Heart left ventricle (tissue), 16 donors: ENCODE measurements at regions not wholly inside any gene's neighbourhood (a gene's known extent, or its start where the extent isn't known, plus 50 kb on each side); places are given as distances from the start of the nearest gene placed in this dataset.

Experiments
- ATAC-seq, 4 donors: fragments of 200-7000 bp; cut with Tn5 transposase; one replicate each; pipeline ENCODE4 v1.9.1; 2020 to 2022; ENCODE audit warnings: moderate library complexity in 4 of 4, mild to moderate bottlenecking in 3 of 4, moderate number of reproducible peaks in 1 of 4
- DNase-seq, 5 donors: peaks; one replicate each; pipeline ENCODE4 v3.0.0-alpha.2; 2020
- H3K27ac ChIP-seq, 12 donors: fragments of 200-600 bp; sonication (generic) in 4 of 12; one replicate each; pipeline versions ENCODE4 v1.5.0 to v1.8.0; 2016 to 2022; ENCODE audit warnings: mild to moderate bottlenecking in 2 of 12
- H3K27me3 ChIP-seq, 9 donors: fragments of 200-600 bp; sonication (generic) in 2 of 9; one replicate each; pipeline versions ENCODE4 v1.5.1 to v1.8.0; 2016 to 2022; ENCODE audit warnings: mild to moderate bottlenecking in 3 of 9
- H3K36me3 ChIP-seq, 9 donors: fragments of 200-600 bp; sonication (generic) in 2 of 9; one replicate each; pipeline versions ENCODE4 v1.5.0 to v1.8.0; 2018 to 2022; ENCODE audit warnings: mild to moderate bottlenecking in 2 of 9
- H3K4me1 ChIP-seq, 12 donors: fragments of 200-600 bp; sonication (generic) in 4 of 12; one replicate each; pipeline versions ENCODE4 v1.5.0 to v1.8.0; 2016 to 2022; ENCODE audit warnings: mild to moderate bottlenecking in 3 of 12
- H3K4me3 ChIP-seq, 12 donors: fragments of 200-600 bp; sonication (generic) in 4 of 12; one replicate each; pipeline versions ENCODE4 v1.5.0 to v1.8.0; 2017 to 2022; ENCODE audit warnings: mild to moderate bottlenecking in 9 of 12, moderate library complexity in 4 of 12
- H3K9me3 ChIP-seq, 12 donors: fragments of 200-600 bp; sonication (generic) in 4 of 12; one replicate each; pipeline versions ENCODE4 v1.5.0 to v1.8.0; 2016 to 2022; ENCODE audit warnings: mild to moderate bottlenecking in 1 of 12
- POLR2A ChIP-seq, 2 donors: fragments of 450-650 bp; IDR thresholded peaks; one replicate each; pipeline ENCODE4 v1.6.1; 2017; ENCODE audit warnings: antibody characterized with exemption in 2 of 2, mild to moderate bottlenecking in 2 of 2, moderate library complexity in 2 of 2
- WGBS, 4 donors: extraction: QIAGEN DNeasy Blood & Tissue Kit in 2 of 4; methylation state at CpG; one replicate each; pipeline versions ENCODE4 v1.1.5 to v1.1.7; 2013 to 2018; 5-methylcytosine and 5-hydroxymethylcytosine counted together
- intact Hi-C, 10 donors: fragments of 100-400 bp; cut with DNase I; formaldehyde crosslinking; loops; one replicate each; pipeline versions ENCODE4 v1.11.1 to v1.14.2; 2022
- TF ChIP-seq, protein P1 (sequence below), 12 donors: fragments of 200-600 bp; sonication (generic) in 4 of 12; IDR thresholded peaks; one replicate each; pipeline versions ENCODE4 v1.5.0 to v1.8.0; 2018 to 2022; ENCODE audit warnings: antibody characterized with exemption in 12 of 12, mild to moderate bottlenecking in 5 of 12
- donor health status: ischemic (EF 13 %, LVEDD 7.1; RV severe dilation, severe dysfunction).
- donor health status: healthy with polysubstance abuse.
- donor health status: DM: no; HTN: yes; CAD: no.
- donor health status: DM: no; HTN: no; CAD: no.
- donor health status: ischemic (EF 25% LVEDD 6.9; RV normal size, moderate dysfunction).
- donor health status: ischemic (EF 25% LVEDD 5.7; RV mildly dilated, moderate dysfunction).
- donor health status: healthy.
- donor health status: DM: yes; HTN: yes; CAD: no.
- donor health status: ischemic (EF 35%, LVEDD 5.7; RV mildly dilated, moderate dysfunction).
- donor health status: nonischemic (EF 11% LVEDD 7.7; RV severe dilation, severe dysfunction).
- donor health status: DM: yes; HTN: yes; CAD: no.
- donor health status: PGD.
- donor health status: ischemic (EF 29% LVEDD 5.4; RV normal size, mild dysfunction).
- donor health status: nonischemic (EF 23%, LVEDD 6.1; RV moderate dilation, normal function).

DNA sequence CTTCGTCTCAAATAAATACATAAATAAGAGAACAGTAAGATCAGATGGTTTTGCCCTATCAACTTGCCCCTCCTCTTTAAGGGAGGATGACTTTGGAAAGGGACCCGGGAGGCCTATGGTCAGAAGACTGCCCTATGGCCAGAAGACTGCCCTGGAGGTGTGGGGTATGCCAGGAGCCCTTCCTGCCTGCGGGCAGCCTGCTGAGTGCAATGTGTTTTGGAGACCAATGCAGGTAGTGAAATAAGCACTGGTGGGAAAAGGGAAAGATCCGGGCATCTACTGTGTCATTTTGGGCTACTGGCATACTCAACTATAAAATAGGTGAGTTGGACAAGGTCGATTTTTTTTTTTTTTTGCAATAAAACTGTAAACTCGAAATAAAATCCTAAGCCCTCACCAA is 129.8 kb upstream of the SLC34A2 start:
- Histone ChIP-seq H3K36me3 (no peaks in the 10 kb centered on the region), H3K4me1 (no peaks in the 10 kb centered on the region), H3K27me3 (peaks cover 0 to 3% (median 0%) of the 10 kb centered on the region in 9 donors), H3K4me3 (no peak overlapping the region), H3K9me3 (no peaks in the 10 kb centered on the region), H3K27ac (no peak overlapping the region)
- intact Hi-C loops = no loop called here
- ATAC-seq (no peak), DNase-seq (no peak)
- WGBS, 4 donors = 82 to 88% (median 84%) methylated on average over 6 of the region's 6 CpGs
- no peak for TF ChIP-seq POLR2A (IDR thresholded peaks at IDR 0.05)
- TF ChIP-seq, protein P1, sequence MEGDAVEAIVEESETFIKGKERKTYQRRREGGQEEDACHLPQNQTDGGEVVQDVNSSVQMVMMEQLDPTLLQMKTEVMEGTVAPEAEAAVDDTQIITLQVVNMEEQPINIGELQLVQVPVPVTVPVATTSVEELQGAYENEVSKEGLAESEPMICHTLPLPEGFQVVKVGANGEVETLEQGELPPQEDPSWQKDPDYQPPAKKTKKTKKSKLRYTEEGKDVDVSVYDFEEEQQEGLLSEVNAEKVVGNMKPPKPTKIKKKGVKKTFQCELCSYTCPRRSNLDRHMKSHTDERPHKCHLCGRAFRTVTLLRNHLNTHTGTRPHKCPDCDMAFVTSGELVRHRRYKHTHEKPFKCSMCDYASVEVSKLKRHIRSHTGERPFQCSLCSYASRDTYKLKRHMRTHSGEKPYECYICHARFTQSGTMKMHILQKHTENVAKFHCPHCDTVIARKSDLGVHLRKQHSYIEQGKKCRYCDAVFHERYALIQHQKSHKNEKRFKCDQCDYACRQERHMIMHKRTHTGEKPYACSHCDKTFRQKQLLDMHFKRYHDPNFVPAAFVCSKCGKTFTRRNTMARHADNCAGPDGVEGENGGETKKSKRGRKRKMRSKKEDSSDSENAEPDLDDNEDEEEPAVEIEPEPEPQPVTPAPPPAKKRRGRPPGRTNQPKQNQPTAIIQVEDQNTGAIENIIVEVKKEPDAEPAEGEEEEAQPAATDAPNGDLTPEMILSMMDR (IDR thresholded peaks at IDR 0.05) = no peak

DNA sequence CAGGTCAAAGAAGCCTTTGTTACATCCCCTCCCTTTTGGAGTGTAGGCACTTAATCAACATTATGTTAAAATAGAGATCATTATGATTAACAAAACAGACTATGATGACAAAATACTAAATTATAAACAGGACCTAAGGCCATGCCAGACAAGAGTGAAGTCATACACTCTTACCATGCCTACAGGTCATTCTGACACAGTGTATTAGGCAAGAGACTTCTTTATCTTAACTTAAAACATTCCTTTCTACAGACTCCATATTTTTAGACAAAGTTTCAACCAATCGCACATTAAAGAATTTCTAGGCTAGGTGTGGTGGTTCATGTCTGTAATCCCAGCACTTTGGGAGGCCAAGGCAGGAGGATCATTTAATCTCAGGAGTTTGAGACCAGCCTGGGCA is 128.6 kb upstream of the SLC34A2 start:
- Histone ChIP-seq H3K27me3 (no peaks in the 10 kb centered on the region), H3K4me3 (no peak overlapping the region), H3K9me3 (no peaks in the 10 kb centered on the region), H3K4me1 (no peaks in the 10 kb centered on the region), H3K36me3 (no peaks in the 10 kb centered on the region), H3K27ac (no peak overlapping the region)
- TF ChIP-seq POLR2A (IDR thresholded peaks at IDR 0.05) = no peak
- TF ChIP-seq, protein P1 (IDR thresholded peaks at IDR 0.05) = no peak
- intact Hi-C loops = no loop called here
- 72 to 82% (median 78%) methylated on average over 1 of the region's 1 CpG for WGBS, 4 donors
- ATAC-seq = no peak
- no peak for DNase-seq

DNA sequence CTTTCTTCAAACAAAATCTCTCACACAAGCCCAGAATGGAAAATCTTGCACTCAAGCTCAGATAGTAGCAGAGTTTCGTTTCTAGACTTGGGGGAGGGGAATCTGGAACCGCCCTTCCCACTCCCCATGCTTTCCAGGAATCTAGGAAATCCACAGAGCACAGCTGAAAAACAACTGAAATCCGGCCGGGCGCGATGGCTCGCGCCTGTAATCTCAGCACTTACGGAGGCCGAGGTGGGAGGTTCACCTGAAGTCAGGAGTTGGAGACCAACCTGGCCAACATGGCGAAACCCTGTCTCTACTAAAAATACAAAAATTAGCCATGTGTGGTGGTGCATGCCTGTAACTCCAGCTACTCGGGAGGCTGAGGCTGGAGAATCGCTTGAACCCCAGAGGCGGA is 127.3 kb upstream of the SLC34A2 start:
- WGBS, 4 donors = 90 to 94% (median 91%) methylated on average over 14 of the region's 14 CpGs
- TF ChIP-seq, protein P1 (IDR thresholded peaks at IDR 0.05) = no peak
- TF ChIP-seq POLR2A (IDR thresholded peaks at IDR 0.05) = no peak
- ATAC-seq = no peak
- Histone ChIP-seq H3K4me1 (no peaks in the 10 kb centered on the region), H3K9me3 (no peaks in the 10 kb centered on the region), H3K27ac (no peak overlapping the region), H3K4me3 (no peak overlapping the region), H3K36me3 (no peaks in the 10 kb centered on the region), H3K27me3 (no peaks in the 10 kb centered on the region)
- no peak for DNase-seq
- intact Hi-C loops = no loop called here

DNA sequence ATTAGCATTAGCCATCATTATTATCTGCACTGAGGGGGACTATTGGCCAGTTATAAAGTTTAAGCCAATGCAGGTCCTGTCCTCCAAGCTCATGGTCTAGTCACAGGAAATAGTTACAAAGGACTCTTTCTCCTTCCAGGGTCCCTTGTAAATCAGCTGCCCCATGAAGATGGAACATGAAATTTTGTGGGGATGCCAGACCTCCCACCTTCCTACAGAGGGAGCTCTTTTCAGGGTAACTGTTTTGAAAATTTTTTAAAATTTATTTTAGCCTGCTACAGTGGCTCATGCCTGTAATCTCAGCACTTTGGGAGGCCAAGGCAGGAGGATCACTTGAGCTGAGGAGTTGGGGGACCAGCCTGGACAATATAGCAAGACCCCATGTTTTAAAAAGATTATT is 124.4 kb upstream of the SLC34A2 start:
- H3K27ac ChIP-seq = no peak overlapping the region
- H3K4me1 ChIP-seq = no peaks in the 10 kb centered on the region
- H3K27me3 ChIP-seq = no peaks in the 10 kb centered on the region
- ATAC-seq (no peak), DNase-seq (no peak)
- no peak for TF ChIP-seq POLR2A (IDR thresholded peaks at IDR 0.05)
- TF ChIP-seq, protein P1 (IDR thresholded peaks at IDR 0.05) = no peak
- H3K36me3 ChIP-seq = no peaks in the 10 kb centered on the region
- H3K9me3 ChIP-seq = no peaks in the 10 kb centered on the region
- intact Hi-C loops = no loop called here
- no peak overlapping the region for H3K4me3 ChIP-seq
